ENCODE measurements at regions not wholly inside any gene's neighbourhood (a gene's known extent, or its start where the extent isn't known, plus 50 kb on each side); places are given as distances from the start of the nearest gene placed in this dataset.

DNA sequence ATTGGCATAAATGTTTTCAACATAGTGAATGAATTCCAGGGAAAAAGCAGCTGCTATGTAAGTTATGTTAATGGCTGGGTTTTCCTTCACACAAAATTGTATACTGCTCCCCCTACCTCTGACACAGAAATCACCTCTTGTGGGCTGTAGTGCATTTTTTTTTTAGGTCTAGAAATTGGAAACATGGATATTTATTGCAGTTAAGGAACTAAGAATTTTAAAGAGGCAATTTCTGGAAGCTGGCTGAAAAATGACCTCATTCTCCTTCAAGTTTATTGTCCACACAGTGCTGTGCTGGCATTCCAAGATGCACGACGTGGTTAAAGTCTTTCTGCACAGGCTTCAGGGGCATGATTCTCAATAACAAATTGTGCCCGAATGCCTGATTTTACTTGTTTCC, 1424.2 kb downstream of the MRPL39 start:
- ATAC-seq, result no peak
- no peak overlapping the region for H3K27ac Mint-ChIP-seq
- no peak overlapping the region for H3K4me3 Mint-ChIP-seq
- DNase-seq (ENCODE audit: low spot score), result no peak
- H3K9me3 Mint-ChIP-seq, result peaks cover 7% of the 10 kb centered on the region
- H3K36me3 Mint-ChIP-seq, result peaks cover 6% of the 10 kb centered on the region
- H3K4me1 Mint-ChIP-seq (ENCODE audit: low read depth in 2 of 2), result no peaks in the 10 kb centered on the region
- H3K27me3 Mint-ChIP-seq, result no peaks in the 10 kb centered on the region

DNA sequence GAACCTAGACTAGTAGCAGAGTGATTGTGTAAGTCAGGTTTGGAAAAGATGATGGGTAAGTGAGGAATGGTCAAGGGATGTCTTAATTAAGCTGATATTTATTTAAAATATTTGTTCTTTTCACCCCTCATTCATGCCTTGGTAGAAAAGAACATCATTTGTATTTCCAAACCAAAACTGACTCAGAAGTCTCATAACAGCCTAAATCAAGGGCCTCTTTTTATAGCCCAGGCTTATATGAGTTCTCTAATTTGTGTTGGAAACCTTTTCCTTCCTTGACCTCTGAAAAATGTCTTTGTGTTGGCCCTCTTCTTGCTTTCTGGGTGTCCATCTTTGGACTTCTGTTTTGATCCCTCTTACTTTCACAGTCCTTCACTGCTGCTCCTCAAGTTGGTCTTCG, 1428.2 kb downstream of the MRPL39 start:
- ATAC-seq, result no peak
- H3K36me3 Mint-ChIP-seq, result peaks cover 4% of the 10 kb centered on the region
- H3K27ac Mint-ChIP-seq, result no peak overlapping the region
- no peak overlapping the region for H3K4me3 Mint-ChIP-seq
- peaks cover 16% of the 10 kb centered on the region for H3K9me3 Mint-ChIP-seq
- DNase-seq (ENCODE audit: low spot score), result no peak
- no peaks in the 10 kb centered on the region for H3K4me1 Mint-ChIP-seq (ENCODE audit: low read depth in 2 of 2)
- no peaks in the 10 kb centered on the region for H3K27me3 Mint-ChIP-seq

DNA sequence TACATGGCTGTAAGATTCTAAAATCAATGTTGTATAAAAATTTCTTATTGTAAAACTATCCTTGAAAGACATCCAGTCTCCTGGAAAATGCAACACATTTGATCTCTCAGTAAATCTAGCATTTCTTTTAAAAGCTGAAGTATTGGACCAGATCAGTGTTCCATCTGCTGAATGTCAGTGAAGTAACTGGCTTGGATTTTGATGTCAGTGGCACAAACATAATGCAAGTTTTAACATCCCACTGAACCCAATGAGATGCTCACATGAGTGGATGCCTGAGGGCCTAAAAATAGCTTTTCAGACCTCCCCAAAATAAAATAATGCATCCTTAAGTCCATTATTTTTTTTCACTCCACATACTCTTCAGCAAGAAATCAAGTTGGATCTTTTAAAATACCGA, 1432.2 kb downstream of the MRPL39 start:
- peaks cover 4% of the 10 kb centered on the region for H3K36me3 Mint-ChIP-seq
- H3K27ac Mint-ChIP-seq, result no peak overlapping the region
- no peaks in the 10 kb centered on the region for H3K27me3 Mint-ChIP-seq
- no peak for DNase-seq (ENCODE audit: low spot score)
- no peak for ATAC-seq
- H3K9me3 Mint-ChIP-seq, result peaks cover 19% of the 10 kb centered on the region
- no peaks in the 10 kb centered on the region for H3K4me1 Mint-ChIP-seq (ENCODE audit: low read depth in 2 of 2)
- H3K4me3 Mint-ChIP-seq, result no peak overlapping the region

GRCh38 chr21:24171736-24172135, 1435.5 kb downstream of the MRPL39 start:
- H3K27ac Mint-ChIP-seq, result no peak overlapping the region
- peaks cover 12% of the 10 kb centered on the region for H3K9me3 Mint-ChIP-seq
- H3K36me3 Mint-ChIP-seq, result no peaks in the 10 kb centered on the region
- no peaks in the 10 kb centered on the region for H3K4me1 Mint-ChIP-seq (ENCODE audit: low read depth in 2 of 2)
- no peak overlapping the region for H3K4me3 Mint-ChIP-seq
- ATAC-seq (no peak), DNase-seq (ENCODE audit: low spot score) (no peak)
- no peaks in the 10 kb centered on the region for H3K27me3 Mint-ChIP-seq

- Mint-ChIP-seq H3K36me3 (no peaks in the 10 kb centered on the region), H3K4me3 (no peak overlapping the region), H3K4me1 (ENCODE audit: low read depth in 2 of 2) (no peaks in the 10 kb centered on the region), H3K27me3 (no peaks in the 10 kb centered on the region), H3K27ac (no peak overlapping the region), H3K9me3 (peaks cover 7% of the 10 kb centered on the region)
- ATAC-seq (no peak), DNase-seq (ENCODE audit: low spot score) (no peak)
Observed at GRCh38 chr21:24163539-24163938, 1443.7 kb downstream of the MRPL39 start.

- peaks cover 3% of the 10 kb centered on the region for H3K9me3 Mint-ChIP-seq
- H3K4me3 Mint-ChIP-seq, result no peak overlapping the region
- H3K4me1 Mint-ChIP-seq (ENCODE audit: low read depth in 2 of 2), result no peaks in the 10 kb centered on the region
- no peaks in the 10 kb centered on the region for H3K36me3 Mint-ChIP-seq
- H3K27me3 Mint-ChIP-seq, result no peaks in the 10 kb centered on the region
- no peak overlapping the region for H3K27ac Mint-ChIP-seq
- DNase-seq (ENCODE audit: low spot score) (no peak), ATAC-seq (no peak)
Observed at GRCh38 chr21:24160528-24160927, 1446.8 kb downstream of the MRPL39 start.

DNA sequence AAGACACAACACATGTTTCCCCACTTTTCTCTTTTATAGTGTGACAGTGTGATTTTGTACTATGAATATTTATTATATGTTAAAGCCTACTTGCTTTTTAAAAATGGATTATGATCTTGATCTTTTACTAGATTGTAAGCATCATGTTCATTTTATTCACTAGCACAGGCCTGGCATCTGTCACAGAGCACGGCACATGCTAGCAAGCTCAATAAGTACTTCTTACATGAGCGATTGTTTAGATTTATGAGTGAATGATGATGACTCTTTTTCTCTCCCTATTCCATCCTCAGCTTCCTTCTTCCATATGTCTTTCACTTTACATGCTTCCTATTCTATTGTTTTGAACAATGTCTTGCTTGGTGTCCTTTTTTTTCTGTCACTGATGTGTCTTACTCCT, 1454.1 kb downstream of the MRPL39 start:
- ATAC-seq, result no peak

DNA sequence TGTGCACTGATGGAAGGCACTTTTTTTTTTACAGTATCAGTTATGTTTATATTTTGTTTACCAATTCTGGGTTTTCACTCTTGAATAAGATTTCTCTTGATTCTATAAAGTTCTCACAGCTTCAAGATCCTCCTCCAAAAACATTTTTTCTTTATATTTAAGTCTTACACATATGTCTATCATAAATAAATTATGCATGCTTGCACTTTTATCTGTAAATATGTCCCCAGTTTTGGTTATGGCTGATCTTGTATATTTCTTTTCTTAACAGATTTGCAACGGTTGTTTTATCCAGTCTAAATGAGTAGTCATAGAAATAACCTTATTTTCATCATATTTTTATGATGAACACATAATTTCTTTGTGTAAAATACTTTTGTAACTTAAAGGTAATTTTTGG, 1456.5 kb downstream of the MRPL39 start:
- no peaks in the 10 kb centered on the region for H3K36me3 Mint-ChIP-seq
- no peak for DNase-seq (ENCODE audit: low spot score)
- no peak overlapping the region for H3K27ac Mint-ChIP-seq
- no peaks in the 10 kb centered on the region for H3K4me1 Mint-ChIP-seq (ENCODE audit: low read depth in 2 of 2)
- no peak for ATAC-seq
- peaks cover 3% of the 10 kb centered on the region for H3K9me3 Mint-ChIP-seq
- no peaks in the 10 kb centered on the region for H3K27me3 Mint-ChIP-seq
- no peak overlapping the region for H3K4me3 Mint-ChIP-seq

More for the DNA sequence above, 1454.1 kb downstream of the MRPL39 start:
- Mint-ChIP-seq H3K4me3 (no peak overlapping the region), H3K9me3 (no peaks in the 10 kb centered on the region), H3K27ac (no peak overlapping the region), H3K36me3 (no peaks in the 10 kb centered on the region), H3K4me1 (ENCODE audit: low read depth in 2 of 2) (no peaks in the 10 kb centered on the region), H3K27me3 (no peaks in the 10 kb centered on the region)
- DNase-seq (ENCODE audit: low spot score), result no peak

GRCh38 chr21:24148461-24148860, 1458.8 kb downstream of the MRPL39 start:
- no peak for DNase-seq (ENCODE audit: low spot score)
- Mint-ChIP-seq H3K9me3 (peaks cover 3% of the 10 kb centered on the region), H3K36me3 (no peaks in the 10 kb centered on the region), H3K27me3 (no peaks in the 10 kb centered on the region), H3K4me1 (ENCODE audit: low read depth in 2 of 2) (no peaks in the 10 kb centered on the region), H3K4me3 (no peak overlapping the region), H3K27ac (no peak overlapping the region)
- no peak for ATAC-seq

GRCh38 chr21:24147674-24148073, 1459.6 kb downstream of the MRPL39 start:
- peaks cover 3% of the 10 kb centered on the region for H3K9me3 Mint-ChIP-seq
- H3K27ac Mint-ChIP-seq, result no peak overlapping the region
- no peaks in the 10 kb centered on the region for H3K36me3 Mint-ChIP-seq
- DNase-seq (ENCODE audit: low spot score), result no peak
- H3K4me1 Mint-ChIP-seq (ENCODE audit: low read depth in 2 of 2), result no peaks in the 10 kb centered on the region
- no peak overlapping the region for H3K4me3 Mint-ChIP-seq
- no peak for ATAC-seq
- H3K27me3 Mint-ChIP-seq, result no peaks in the 10 kb centered on the region

- H3K9me3 Mint-ChIP-seq, result no peaks in the 10 kb centered on the region
- H3K27me3 Mint-ChIP-seq, result no peaks in the 10 kb centered on the region
- no peak overlapping the region for H3K27ac Mint-ChIP-seq
- no peaks in the 10 kb centered on the region for H3K4me1 Mint-ChIP-seq (ENCODE audit: low read depth in 2 of 2)
- DNase-seq (ENCODE audit: low spot score) (no peak), ATAC-seq (no peak)
- H3K4me3 Mint-ChIP-seq, result no peak overlapping the region
- H3K36me3 Mint-ChIP-seq, result no peaks in the 10 kb centered on the region
Observed at GRCh38 chr21:24131056-24131455, 1476.2 kb downstream of the MRPL39 start.

GRCh38 chr21:24127651-24128050, 1479.6 kb downstream of the MRPL39 start:
- Mint-ChIP-seq H3K4me3 (no peak overlapping the region), H3K27me3 (no peaks in the 10 kb centered on the region), H3K4me1 (ENCODE audit: low read depth in 2 of 2) (no peaks in the 10 kb centered on the region), H3K9me3 (no peaks in the 10 kb centered on the region), H3K36me3 (no peaks in the 10 kb centered on the region), H3K27ac (no peak overlapping the region)
- ATAC-seq (no peak), DNase-seq (ENCODE audit: low spot score) (no peak)

- Mint-ChIP-seq H3K27ac (no peak overlapping the region), H3K4me1 (ENCODE audit: low read depth in 2 of 2) (no peaks in the 10 kb centered on the region), H3K9me3 (peaks cover 4% of the 10 kb centered on the region), H3K36me3 (no peaks in the 10 kb centered on the region), H3K4me3 (no peak overlapping the region), H3K27me3 (no peaks in the 10 kb centered on the region)
- DNase-seq (ENCODE audit: low spot score) (no peak), ATAC-seq (no peak)
Observed at GRCh38 chr21:24123785-24124184, 1483.5 kb downstream of the MRPL39 start.

- Mint-ChIP-seq H3K36me3 (no peaks in the 10 kb centered on the region), H3K4me3 (no peak overlapping the region), H3K9me3 (peaks cover 7% of the 10 kb centered on the region), H3K27me3 (no peaks in the 10 kb centered on the region), H3K27ac (no peak overlapping the region), H3K4me1 (ENCODE audit: low read depth in 2 of 2) (no peaks in the 10 kb centered on the region)
- no peak for ATAC-seq
- no peak for DNase-seq (ENCODE audit: low spot score)
Observed at GRCh38 chr21:24118738-24119459, 1488.4 kb downstream of the MRPL39 start.

DNA sequence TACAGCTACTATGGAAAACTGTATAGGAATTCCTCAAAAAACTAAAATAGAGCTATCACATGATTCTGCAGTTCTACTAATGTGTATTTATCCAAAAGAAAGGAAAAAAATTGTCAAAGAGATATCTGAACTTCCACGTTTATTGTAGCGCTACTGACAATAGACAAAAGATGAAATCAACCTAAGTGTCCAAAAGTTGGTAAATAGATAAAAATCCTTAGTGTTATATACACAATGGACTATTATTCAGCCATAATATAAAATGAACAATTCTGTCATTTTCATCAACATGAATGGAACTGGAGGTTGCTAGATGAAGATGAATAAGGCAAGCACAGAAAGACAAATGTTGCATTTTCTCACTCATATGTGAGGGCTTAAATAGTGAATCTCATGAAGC, 1492.1 kb downstream of the MRPL39 start:
- DNase-seq (ENCODE audit: low spot score), result no peak
- Mint-ChIP-seq H3K27me3 (no peaks in the 10 kb centered on the region), H3K36me3 (no peaks in the 10 kb centered on the region), H3K4me3 (no peak overlapping the region), H3K4me1 (ENCODE audit: low read depth in 2 of 2) (no peaks in the 10 kb centered on the region), H3K27ac (no peak overlapping the region), H3K9me3 (peaks cover 7% of the 10 kb centered on the region)
- ATAC-seq, result no peak
